OCI-LY3 (cell line): ENCODE measurements at regions not wholly inside any gene's neighbourhood (a gene's known extent, or its start where the extent isn't known, plus 50 kb on each side); places are given as distances from the start of the nearest gene placed in this dataset.

Source experiments
- EZH2phosphoT487 ChIP-seq: fragments of 200-600 bp; shearing (Covaris generic); IDR thresholded peaks from 2 replicates; pipeline ENCODE4 v1.6.1; 2018; ENCODE audit warnings: antibody characterized with exemption, mixed run types, low read depth
- TF ChIP-seq, protein P1 (sequence below): fragments of 200-600, 300-600 bp; sonication (generic); IDR thresholded peaks from 2 replicates; pipeline ENCODE4 v1.5.1; 2014; ENCODE audit warnings: antibody characterized with exemption, low read length, low read depth

DNA sequence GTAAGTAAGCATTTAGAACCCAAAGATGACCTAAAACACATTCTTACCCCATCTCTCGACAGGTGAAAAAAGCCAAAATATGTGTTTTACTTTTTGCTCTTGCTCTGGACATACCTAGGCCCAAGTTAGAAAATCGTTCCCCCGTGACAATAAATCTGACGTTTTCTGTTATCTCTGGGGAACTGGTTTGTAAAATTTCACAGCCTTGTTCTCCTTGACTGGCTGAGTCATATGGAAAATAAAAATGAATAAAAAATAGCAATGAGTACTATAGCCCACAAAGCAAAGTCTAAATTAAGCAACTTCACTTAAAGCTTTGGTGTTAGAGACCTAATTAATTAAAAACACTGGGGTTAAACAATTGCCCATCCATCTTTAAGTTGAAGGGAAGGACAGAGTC, 286.9 kb upstream of the CLINT1 start:
- TF ChIP-seq, protein P1, sequence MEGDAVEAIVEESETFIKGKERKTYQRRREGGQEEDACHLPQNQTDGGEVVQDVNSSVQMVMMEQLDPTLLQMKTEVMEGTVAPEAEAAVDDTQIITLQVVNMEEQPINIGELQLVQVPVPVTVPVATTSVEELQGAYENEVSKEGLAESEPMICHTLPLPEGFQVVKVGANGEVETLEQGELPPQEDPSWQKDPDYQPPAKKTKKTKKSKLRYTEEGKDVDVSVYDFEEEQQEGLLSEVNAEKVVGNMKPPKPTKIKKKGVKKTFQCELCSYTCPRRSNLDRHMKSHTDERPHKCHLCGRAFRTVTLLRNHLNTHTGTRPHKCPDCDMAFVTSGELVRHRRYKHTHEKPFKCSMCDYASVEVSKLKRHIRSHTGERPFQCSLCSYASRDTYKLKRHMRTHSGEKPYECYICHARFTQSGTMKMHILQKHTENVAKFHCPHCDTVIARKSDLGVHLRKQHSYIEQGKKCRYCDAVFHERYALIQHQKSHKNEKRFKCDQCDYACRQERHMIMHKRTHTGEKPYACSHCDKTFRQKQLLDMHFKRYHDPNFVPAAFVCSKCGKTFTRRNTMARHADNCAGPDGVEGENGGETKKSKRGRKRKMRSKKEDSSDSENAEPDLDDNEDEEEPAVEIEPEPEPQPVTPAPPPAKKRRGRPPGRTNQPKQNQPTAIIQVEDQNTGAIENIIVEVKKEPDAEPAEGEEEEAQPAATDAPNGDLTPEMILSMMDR: no peak
- no peak for TF ChIP-seq EZH2phosphoT487
